ENCODE measurements at regions not wholly inside any gene's neighbourhood (a gene's known extent, or its start where the extent isn't known, plus 50 kb on each side); places are given as distances from the start of the nearest gene placed in this dataset.

GRCh38 chr6:90947184-90948064 lies 360.6 kb upstream of the MAP3K7 start:
- TF ChIP-seq CTCF (IDR thresholded peaks at IDR 0.05; ENCODE audit: unreplicated experiment in 3 of 3): no peak
- H3K27ac Mint-ChIP-seq: no peak overlapping the region

GRCh38 chr6:90941885-90942284 lies 355.0 kb upstream of the MAP3K7 start:
- Mint-ChIP-seq H3K4me3 (no peak overlapping the region), H3K9me3 (no peaks in the 10 kb centered on the region), H3K4me1 (peaks cover 8% of the 10 kb centered on the region), H3K27me3 (ENCODE audit: low read depth) (no peaks in the 10 kb centered on the region), H3K27ac (peak overlapping the region in 2 of 3 experiments; percentile 6), H3K36me3 (ENCODE audit: low read depth) (no peaks in the 10 kb centered on the region)
- TF ChIP-seq CTCF (IDR thresholded peaks at IDR 0.05; ENCODE audit: unreplicated experiment in 3 of 3): no peak

More at GRCh38 chr6:90947184-90948064, 360.6 kb upstream of the MAP3K7 start:
- Mint-ChIP-seq H3K4me1 (peaks cover 4% of the 10 kb centered on the region), H3K9me3 (no peaks in the 10 kb centered on the region), H3K4me3 (no peak overlapping the region), H3K36me3 (ENCODE audit: low read depth) (no peaks in the 10 kb centered on the region), H3K27me3 (ENCODE audit: low read depth) (no peaks in the 10 kb centered on the region)

- H3K9me3 Mint-ChIP-seq: no peaks in the 10 kb centered on the region
- no peaks in the 10 kb centered on the region for H3K36me3 Mint-ChIP-seq (ENCODE audit: low read depth)
- H3K4me1 Mint-ChIP-seq: peaks cover 8% of the 10 kb centered on the region
- H3K27ac Mint-ChIP-seq: peak overlapping the region; percentile 0 to 27 (median 2)
- H3K4me3 Mint-ChIP-seq: no peak overlapping the region
- peak; percentile 39 to 55 (median 51) for TF ChIP-seq CTCF (IDR thresholded peaks at IDR 0.05; ENCODE audit: unreplicated experiment in 3 of 3)
- H3K27me3 Mint-ChIP-seq (ENCODE audit: low read depth): no peaks in the 10 kb centered on the region
Observed at GRCh38 chr6:90940812-90941481, 354.1 kb upstream of the MAP3K7 start.

- Mint-ChIP-seq H3K27me3 (ENCODE audit: low read depth) (no peaks in the 10 kb centered on the region), H3K9me3 (no peaks in the 10 kb centered on the region), H3K4me3 (no peak overlapping the region), H3K27ac (no peak overlapping the region), H3K4me1 (peaks cover 8% of the 10 kb centered on the region), H3K36me3 (ENCODE audit: low read depth) (no peaks in the 10 kb centered on the region)
- TF ChIP-seq CTCF (IDR thresholded peaks at IDR 0.05; ENCODE audit: unreplicated experiment in 3 of 3): no peak
Observed at GRCh38 chr6:90939906-90940305, 353.0 kb upstream of the MAP3K7 start.

- peaks cover 8% of the 10 kb centered on the region for H3K4me1 Mint-ChIP-seq
- H3K4me3 Mint-ChIP-seq: no peak overlapping the region
- H3K9me3 Mint-ChIP-seq: no peaks in the 10 kb centered on the region
- H3K27ac Mint-ChIP-seq: no peak overlapping the region
- no peak for TF ChIP-seq CTCF (IDR thresholded peaks at IDR 0.05; ENCODE audit: unreplicated experiment in 3 of 3)
- H3K27me3 Mint-ChIP-seq (ENCODE audit: low read depth): no peaks in the 10 kb centered on the region
- no peaks in the 10 kb centered on the region for H3K36me3 Mint-ChIP-seq (ENCODE audit: low read depth)
Observed at GRCh38 chr6:90938122-90938521, 351.2 kb upstream of the MAP3K7 start.

All from nephron (organoid).